HEK293T (cell line): ENCODE measurements at regions not wholly inside any gene's neighbourhood (a gene's known extent, or its start where the extent isn't known, plus 50 kb on each side); places are given as distances from the start of the nearest gene placed in this dataset.

Experiments used
- ELF4 ChIP-seq: fragments of 450-650 bp; IDR thresholded peaks from 2 replicates; pipeline ENCODE4 v1.6.1; 2017; ENCODE audit warnings: antibody characterized with exemption
- FOXM1 ChIP-seq: fragments of 450-650 bp; IDR thresholded peaks from 2 replicates; pipeline ENCODE4 v1.6.1; 2017; ENCODE audit warnings: mild to moderate bottlenecking, borderline replicate concordance

DNA sequence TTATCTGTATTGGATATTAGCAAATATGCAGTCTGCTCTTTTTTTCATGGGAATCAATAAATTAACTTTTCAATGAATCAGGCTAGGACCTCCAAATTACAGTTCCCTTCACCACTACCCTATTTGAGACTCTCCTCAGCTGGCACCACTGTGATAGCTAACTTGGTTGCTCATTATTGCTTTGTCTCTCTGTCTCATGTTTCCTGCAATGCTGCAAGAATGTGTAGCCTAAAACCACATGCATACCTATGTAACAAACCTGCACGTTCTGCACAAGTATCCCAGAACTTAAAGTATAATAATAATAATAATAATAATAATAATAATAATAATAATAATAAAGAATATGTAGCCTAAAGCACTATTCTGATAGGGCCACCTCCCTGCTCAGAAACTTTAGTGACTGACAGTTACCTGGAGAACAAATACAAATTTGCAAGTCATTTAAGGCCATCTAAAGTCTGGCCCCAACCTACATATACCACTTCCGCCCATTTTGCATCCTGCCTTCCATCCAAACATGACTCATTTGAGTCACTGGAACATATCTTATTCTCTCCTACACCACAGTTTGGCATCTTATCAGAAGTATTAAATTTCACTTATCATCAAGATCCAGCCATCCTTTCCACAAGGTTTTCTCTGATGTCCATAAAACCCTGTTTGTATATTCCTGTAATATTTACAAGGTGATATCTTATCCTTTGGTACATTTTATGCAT is 215.1 kb downstream of the LRRK2 start:
- TF ChIP-seq FOXM1 (no peak), ELF4 (no peak)
